Glomerular endothelial cell (primary cell): ENCODE measurements at regions not wholly inside any gene's neighbourhood (a gene's known extent, or its start where the extent isn't known, plus 50 kb on each side); places are given as distances from the start of the nearest gene placed in this dataset.

ENCODE experiments used
- DNase-seq: peaks from one replicate; pipeline ENCODE4 v3.0.0-alpha.2; 2011; ENCODE audit warnings: low read depth, low spot score; ENCODE audit errors: extremely low read depth

DNA sequence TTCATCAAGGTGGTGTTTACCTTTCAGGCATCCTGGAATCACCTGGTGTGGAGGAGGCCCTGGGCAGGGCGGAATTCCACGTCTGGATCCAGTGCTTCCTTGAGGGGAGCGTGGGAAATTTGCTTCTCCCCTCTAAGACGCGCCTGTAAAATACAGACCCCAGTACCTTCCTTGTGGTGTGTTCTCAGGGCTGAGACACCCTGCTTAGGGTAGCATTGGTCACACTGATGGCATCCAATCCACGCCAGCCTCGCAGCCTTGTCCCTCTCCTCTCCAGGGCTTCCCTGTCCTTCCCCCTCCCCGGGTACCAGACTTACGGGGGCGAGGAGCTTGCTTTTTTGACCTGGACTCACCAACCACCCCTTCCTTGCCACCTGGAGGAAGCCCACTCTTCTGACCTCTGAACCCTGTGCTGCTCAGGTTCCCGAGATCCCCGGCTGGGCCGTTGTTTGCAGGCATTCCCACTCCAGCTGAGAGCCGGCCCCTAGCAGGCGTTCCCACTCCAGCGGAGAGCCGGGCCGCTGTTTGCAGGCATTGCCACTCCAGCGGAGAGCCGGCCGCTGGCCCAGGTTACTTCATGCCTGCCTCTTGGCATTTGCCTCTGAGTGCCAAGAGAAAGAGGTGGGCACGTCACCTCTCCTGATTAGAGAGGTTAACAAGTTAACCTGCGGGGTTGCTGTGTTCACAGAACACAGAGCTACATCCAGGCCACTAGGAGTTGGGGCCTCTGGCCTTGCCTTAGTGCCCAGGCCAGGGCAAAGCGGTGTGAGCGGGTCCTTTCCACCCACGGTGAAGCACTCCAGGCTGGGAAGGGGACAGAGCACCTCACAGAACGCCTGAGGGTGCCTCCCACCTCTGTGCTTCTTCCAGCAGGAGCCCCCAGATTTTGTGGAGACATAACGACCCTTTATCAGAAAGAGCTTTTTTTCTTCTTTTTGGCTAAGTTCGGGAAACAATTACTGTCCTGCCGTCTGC is 254.0 kb upstream of the PPP2R2D start:
- no peak for DNase-seq

GRCh38 chr10:131647789-131648188 is 253.0 kb upstream of the PPP2R2D start:
- no peak for DNase-seq

GRCh38 chr10:131648386-131649020 is 252.3 kb upstream of the PPP2R2D start:
- no peak for DNase-seq

- no peak for DNase-seq
Measured at GRCh38 chr10:131649617-131650016, 251.2 kb upstream of the PPP2R2D start.

- DNase-seq = no peak
Measured at GRCh38 chr10:131650169-131650705, 250.6 kb upstream of the PPP2R2D start.

DNA sequence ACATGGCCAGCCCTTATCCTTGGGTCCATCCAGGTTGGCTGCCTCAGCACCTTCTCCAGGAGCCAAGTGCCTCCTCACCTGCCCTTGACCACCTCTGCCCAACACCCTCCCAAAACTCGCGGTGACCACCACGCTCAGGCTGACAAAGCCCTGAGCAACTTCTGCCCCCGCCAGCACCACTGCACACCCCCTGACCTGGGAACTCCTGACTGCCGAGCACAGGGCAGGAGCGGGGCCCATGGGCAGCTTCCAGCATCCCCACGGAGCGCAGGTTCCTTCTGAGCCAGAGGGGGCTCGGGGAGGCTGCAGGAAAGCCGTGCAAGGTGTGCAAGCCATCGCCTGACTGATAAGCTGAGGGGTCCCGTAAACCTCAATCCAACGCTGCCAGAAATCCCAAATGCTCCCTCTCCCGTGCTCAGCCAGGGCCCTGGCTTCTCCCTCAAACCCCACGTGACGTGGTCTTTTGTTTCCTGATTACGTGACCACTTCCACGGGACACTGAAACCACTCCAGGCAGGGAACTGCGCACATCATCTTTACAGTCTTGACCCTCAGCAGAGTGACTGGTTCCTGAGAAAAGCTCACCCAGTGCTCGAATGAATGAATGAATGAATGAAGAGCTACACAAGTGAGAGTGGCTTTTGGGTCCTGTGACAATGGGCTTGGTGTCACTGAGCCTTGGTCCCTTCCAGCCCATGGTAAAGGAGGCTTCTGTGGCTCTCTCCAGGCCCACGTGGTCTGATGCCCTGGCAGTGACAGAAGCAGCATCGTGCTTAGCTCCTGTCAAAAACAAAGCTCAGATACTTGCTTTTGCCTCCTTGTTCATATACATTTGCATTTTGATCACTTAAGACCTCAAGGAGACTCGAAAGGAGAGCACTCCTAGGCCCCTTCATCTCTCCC is 249.8 kb upstream of the PPP2R2D start:
- DNase-seq = no peak

DNA sequence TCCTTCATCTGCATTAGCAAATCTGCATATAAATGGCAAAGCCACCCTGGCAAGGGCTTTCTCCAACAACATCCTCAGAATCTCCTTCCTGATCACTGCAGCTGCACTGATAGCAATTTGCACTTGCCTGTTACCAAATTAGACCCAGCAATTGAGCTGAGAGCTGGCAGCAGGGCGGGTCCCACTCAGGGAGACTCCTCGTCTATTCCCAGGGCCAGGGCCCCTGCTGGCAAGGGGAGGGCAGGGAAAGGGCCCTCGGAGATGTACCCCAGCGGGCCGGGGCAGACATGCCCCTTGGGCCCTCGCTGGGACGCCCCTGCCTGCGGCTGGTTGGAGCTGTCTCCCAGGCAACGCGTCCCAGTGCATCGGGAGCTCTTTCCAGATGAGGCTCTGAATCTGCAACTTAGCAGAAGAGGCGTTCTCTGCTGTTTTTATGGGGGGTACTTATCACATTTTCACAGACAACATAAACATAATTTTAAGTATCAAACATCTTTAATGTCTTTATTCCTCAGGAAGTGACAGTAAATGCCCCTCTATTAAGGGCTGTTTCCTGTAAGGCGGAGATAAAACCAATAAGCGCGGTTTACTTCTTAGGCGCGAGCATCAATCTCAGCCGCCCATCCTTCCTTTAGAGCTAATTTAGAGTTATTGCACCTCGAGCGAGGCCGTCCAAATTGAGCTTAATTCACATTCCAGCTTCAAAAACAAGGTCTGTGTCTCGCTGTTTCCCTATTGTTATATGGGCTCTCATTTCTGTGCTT is 249.0 kb upstream of the PPP2R2D start:
- no peak for DNase-seq

- no peak for DNase-seq
Measured at GRCh38 chr10:131652438-131653139, 248.2 kb upstream of the PPP2R2D start.

DNA sequence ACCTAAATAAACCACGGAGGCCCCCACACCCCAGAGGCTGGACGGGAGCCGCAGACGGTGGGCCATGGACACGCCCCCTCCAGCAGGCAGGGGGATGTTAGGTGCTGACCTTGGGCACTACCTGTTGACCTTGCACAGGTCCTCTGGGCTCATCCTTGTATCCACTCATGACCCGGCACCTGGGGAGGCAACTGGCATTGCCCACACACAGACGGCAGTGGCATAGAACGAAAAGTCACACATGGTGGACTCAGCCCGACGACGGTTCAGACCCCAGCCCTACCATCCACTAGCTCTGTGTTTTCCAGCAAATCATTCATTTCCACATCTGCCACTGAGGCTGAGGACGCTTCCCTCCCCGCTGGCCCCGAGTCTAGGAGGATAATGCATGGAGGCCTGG is 247.7 kb upstream of the PPP2R2D start:
- DNase-seq = no peak

DNA sequence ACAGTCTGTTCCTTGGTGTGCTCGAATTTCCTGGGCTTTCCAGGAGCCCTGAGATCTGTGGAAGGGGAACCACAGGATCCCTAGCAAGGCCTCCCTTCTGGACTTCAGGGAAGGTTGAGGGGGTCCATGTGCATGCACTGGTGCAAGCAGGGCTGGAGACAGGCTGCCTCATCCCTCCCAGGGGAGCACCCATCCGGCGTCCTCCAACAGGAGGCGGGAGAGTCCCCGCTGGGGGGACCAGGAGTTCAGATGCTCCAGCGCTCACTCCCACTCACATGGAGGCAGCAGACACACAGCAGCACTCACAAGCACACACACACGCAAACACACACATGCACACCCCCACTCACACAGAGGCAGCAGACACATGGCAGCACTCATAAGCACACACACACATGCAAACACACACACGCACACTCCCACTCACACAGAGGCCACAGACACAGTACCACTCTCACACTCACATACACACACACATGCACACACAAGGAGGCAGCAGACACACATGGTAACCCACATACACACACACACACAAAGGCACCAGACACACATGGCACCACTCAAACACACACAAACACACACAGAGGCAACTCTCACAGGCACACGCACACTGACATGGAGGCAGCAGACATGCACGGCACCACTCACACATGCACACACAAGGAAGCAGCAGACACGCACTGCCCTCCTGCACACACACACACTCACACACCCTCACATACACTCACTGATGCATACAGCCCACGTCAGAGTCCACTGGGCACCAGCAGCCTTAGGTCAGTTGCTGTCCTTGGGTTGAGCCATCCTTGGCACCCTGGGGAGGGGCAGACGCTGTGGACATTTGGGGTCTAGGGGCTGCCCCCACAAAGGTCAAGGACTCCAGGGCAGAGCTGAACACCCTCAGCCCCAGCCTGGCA is 247.0 kb upstream of the PPP2R2D start:
- no peak for DNase-seq

- DNase-seq = no peak
Measured at GRCh38 chr10:131654471-131655087, 246.2 kb upstream of the PPP2R2D start.

GRCh38 chr10:131655101-131655849 is 245.5 kb upstream of the PPP2R2D start:
- no peak for DNase-seq

- no peak for DNase-seq
Measured at GRCh38 chr10:131656009-131656408, 244.8 kb upstream of the PPP2R2D start.

DNA sequence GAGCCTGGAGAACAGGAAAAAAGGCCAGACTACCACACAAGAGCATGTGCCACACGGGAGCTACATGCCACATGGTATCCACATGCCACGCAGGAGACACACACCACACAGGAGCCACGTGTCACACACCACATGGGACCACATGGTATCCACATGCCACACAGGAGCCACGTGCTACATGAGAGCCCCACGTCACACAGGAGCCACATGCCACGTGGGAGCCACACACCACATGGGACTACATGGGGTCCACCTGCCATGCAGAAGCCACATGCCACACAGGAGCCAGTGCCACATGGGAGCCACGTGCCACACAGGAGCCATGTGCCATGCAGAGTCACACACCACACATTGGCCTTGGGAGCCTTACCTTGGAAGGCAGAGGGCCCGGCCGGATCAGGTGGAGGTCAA is 244.4 kb upstream of the PPP2R2D start:
- no peak for DNase-seq

DNA sequence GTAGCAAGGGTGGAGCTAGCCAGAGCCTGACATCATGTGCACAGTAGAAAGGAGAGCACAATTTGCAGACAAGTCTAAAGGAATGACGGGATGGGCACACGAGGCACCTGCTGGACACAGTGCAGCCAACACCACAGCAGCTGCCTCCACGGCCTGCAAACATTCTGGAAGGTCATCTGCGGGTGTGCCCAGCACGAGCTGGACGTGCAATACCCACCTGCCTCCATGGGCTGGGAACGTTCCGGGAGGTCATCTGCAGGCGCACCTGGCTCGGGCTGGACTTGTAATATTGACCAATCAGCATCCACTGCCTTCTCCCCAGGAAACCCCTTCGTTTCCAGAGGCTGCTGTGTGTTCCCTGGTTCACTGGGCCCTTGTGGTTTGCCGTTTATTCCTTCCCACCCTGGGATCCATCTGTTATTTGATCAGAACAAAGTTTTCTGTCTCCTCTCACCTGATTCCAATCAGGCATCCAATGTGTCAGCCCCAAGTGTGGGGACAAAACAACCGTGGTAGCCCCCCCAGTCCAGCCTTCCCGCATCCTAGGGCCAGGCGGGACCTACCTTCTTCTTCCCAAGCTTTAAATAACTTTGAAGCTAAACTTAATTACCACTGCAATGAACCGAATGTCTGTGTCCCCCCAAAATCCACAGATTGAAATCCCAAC is 243.4 kb upstream of the PPP2R2D start:
- no peak for DNase-seq

GRCh38 chr10:131657985-131658330 is 242.8 kb upstream of the PPP2R2D start:
- DNase-seq = no peak
